HepG2 (cell line): ENCODE measurements at regions not wholly inside any gene's neighbourhood (a gene's known extent, or its start where the extent isn't known, plus 50 kb on each side); places are given as distances from the start of the nearest gene placed in this dataset.

Source experiments
- CREB1 ChIP-seq, 2 experiments: fragments of 450-650 bp in 1 of 2; IDR thresholded peaks; 2 replicates each; pipeline ENCODE4 v1.6.1; 2016 to 2017; ENCODE audit warnings: control low read depth in 1 of 2, mild to moderate bottlenecking in 1 of 2, missing compliant biosample characterization in 1 of 2, missing genetic modification characterization in 1 of 2
- CTCF ChIP-seq: sonication (generic); formaldehyde crosslinking; IDR thresholded peaks from 2 replicates; pipeline ENCODE4 v1.5.0; 2020; ENCODE audit warnings: mild to moderate bottlenecking, missing genetic modification reagents, moderate library complexity
- DMTF1 ChIP-seq: sonication (generic); formaldehyde crosslinking; IDR thresholded peaks from 2 replicates; pipeline ENCODE4 v1.4.0; 2020; ENCODE audit warnings: mild to moderate bottlenecking, missing genetic modification reagents
- MIER2 ChIP-seq: IDR thresholded peaks from 2 replicates; pipeline ENCODE4 v1.6.1; 2016; ENCODE audit warnings: missing biosample characterization, missing genetic modification reagents
- TAF1 ChIP-seq: sonication (generic); formaldehyde crosslinking; IDR thresholded peaks from 2 replicates; pipeline ENCODE4 v1.4.0; 2020; ENCODE audit warnings: missing genetic modification reagents
- YY1 ChIP-seq: IDR thresholded peaks from 2 replicates; pipeline ENCODE4 v1.6.1; 2011; ENCODE audit warnings: low read length, low read depth, moderate library complexity, mild to moderate bottlenecking; ENCODE audit not compliant: insufficient read depth, insufficient replicate concordance
- ZIK1 ChIP-seq: sonication (generic); formaldehyde crosslinking; IDR thresholded peaks from 2 replicates; pipeline ENCODE4 v1.5.0; 2020; ENCODE audit warnings: mild to moderate bottlenecking, low read depth, missing genetic modification reagents, borderline replicate concordance
- ZNF101 ChIP-seq: sonication (generic); formaldehyde crosslinking; IDR thresholded peaks from 2 replicates; pipeline ENCODE4 v1.4.0; 2020; ENCODE audit warnings: mild to moderate bottlenecking, low read depth, missing genetic modification reagents, borderline replicate concordance
- ZNF256 ChIP-seq: sonication (generic); formaldehyde crosslinking; conservative IDR thresholded peaks from 2 replicates; pipeline ENCODE4 v1.4.0; 2020; ENCODE audit warnings: missing genetic modification reagents
- ZNF747 ChIP-seq: sonication (generic); formaldehyde crosslinking; IDR thresholded peaks from 2 replicates; pipeline ENCODE4 v1.8.1; 2023; ENCODE audit warnings: missing genetic modification reagents, mild to moderate bottlenecking, borderline replicate concordance

- TF ChIP-seq CTCF (CRISPR knock-in tag) (no peak), DMTF1 (no peak), TAF1 (CRISPR knock-in tag) (no peak), YY1 (no peak), CREB1 (IDR thresholded peaks at IDR 0.05) (no peak), CREB1 (CRISPR knock-in tag; IDR thresholded peaks at IDR 0.05) (no peak), ZNF747 (CRISPR knock-in tag) (no peak), ZNF101 (CRISPR knock-in tag) (no peak), MIER2 (CRISPR knock-in tag) (no peak), ZIK1 (CRISPR knock-in tag) (no peak), ZNF256 (CRISPR knock-in tag) (no peak)
Observed at GRCh38 chr6:21454262-21454661, 139.3 kb upstream of the SOX4 start.
